ENCODE measurements at regions not wholly inside any gene's neighbourhood (a gene's known extent, or its start where the extent isn't known, plus 50 kb on each side); places are given as distances from the start of the nearest gene placed in this dataset.

DNA sequence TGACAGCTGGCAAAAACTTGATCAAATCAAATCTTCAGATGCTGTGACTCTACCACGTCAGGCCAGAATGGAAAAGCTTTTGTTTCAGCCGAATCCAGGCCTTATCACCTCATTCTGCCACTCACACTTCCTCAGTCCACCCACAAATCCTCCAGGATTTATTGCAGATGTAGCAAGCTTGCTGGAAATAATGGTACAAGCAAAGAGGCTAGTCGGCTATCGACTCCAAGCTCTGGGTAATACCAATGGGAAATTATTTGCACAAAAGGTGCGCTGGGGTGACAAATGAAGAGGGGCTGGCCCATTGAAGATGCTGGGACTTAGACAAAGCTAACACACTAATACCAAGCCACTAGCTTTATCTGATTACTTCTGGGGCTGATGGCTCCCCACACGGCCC is 250.5 kb downstream of the ASCL1 start:
- H3K4me3 ChIP-seq: no peak overlapping the region
- 41 to 54% (median 51%) methylated on average over 6 of the region's 6 CpGs for WGBS, 5 donors
- H3K36me3 ChIP-seq: no peaks in the 10 kb centered on the region
- TF ChIP-seq POLR2AphosphoS5 (IDR thresholded peaks at IDR 0.05) (no peak), POLR2A (IDR thresholded peaks at IDR 0.05) (no peak), CTCF (IDR thresholded peaks at IDR 0.05 in 8 of 11, conservative IDR thresholded peaks at IDR 0.05 in 3 of 11) (no peak)
- no peaks in the 10 kb centered on the region for H3K4me1 ChIP-seq
- no peaks in the 10 kb centered on the region for H3K27me3 ChIP-seq (replicated peaks in 1 of 7)
- H3K9me3 ChIP-seq: peaks cover 0 to 14% (median 0%) of the 10 kb centered on the region in 8 donors
- intact Hi-C loops (cut with DNase I; ENCODE audit: low total_unique reads): no loop called here
- H3K27ac ChIP-seq: no peak overlapping the region
- DNase-seq: no peak

DNA sequence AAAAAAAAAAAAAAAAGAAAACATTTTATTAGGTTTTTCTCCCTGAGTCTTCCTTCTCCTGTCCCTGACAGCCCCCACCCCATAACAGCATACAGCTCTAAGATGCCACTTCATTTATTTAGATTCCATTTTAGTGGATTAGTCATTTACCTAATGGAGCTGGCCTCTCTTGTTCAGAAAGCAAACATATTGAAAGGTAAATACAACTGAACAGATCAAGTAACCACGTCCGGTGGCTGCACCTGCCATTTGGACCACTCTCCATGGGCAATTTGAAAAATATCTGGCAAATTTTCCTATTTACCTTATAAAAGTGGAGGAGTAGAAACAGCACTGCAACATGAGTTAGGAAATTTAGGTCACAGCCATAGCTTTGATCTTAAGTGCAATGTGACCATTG is 254.6 kb downstream of the C12orf42 start:
- Histone ChIP-seq H3K4me3 (no peak overlapping the region), H3K27ac (no peak overlapping the region), H3K4me1 (no peaks in the 10 kb centered on the region), H3K36me3 (no peaks in the 10 kb centered on the region), H3K9me3 (no peaks in the 10 kb centered on the region), H3K27me3 (replicated peaks in 1 of 7) (no peaks in the 10 kb centered on the region)
- no peak for TF ChIP-seq POLR2AphosphoS5 (IDR thresholded peaks at IDR 0.05)
- no peak for DNase-seq
- WGBS, 5 donors: 85 to 94% (median 90%) methylated on average over 2 of the region's 2 CpGs
- intact Hi-C loops (cut with DNase I; ENCODE audit: low total_unique reads): no loop called here

DNA sequence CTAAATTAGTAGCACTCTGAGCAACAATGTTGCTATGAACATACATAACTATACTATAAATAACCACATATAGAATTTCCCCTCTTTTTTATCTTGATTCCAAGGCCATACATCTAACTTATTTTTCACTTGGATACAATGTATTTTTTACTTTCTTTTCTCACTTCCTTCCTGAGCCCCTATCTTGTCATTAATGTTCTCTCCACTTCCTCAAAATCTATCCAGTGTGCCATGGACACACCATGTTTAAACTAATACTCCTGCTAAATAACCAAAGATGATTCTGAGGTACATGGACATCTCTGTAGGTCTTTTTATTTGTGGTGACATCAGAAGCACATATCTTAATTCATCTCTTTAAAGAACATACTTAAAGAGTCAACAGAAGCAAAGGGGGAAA is 251.2 kb downstream of the C12orf42 start:
- intact Hi-C loops (cut with DNase I; ENCODE audit: low total_unique reads): no loop called here
- no peak for TF ChIP-seq POLR2A (IDR thresholded peaks at IDR 0.05)
- TF ChIP-seq POLR2AphosphoS5 (IDR thresholded peaks at IDR 0.05): no peak
- TF ChIP-seq CTCF (IDR thresholded peaks at IDR 0.05 in 8 of 11, conservative IDR thresholded peaks at IDR 0.05 in 3 of 11): no peak
- no peak for DNase-seq
- Histone ChIP-seq H3K4me1 (no peaks in the 10 kb centered on the region), H3K27ac (no peak overlapping the region), H3K9me3 (no peaks in the 10 kb centered on the region), H3K27me3 (replicated peaks in 1 of 7) (no peaks in the 10 kb centered on the region), H3K4me3 (no peak overlapping the region), H3K36me3 (no peaks in the 10 kb centered on the region)

DNA sequence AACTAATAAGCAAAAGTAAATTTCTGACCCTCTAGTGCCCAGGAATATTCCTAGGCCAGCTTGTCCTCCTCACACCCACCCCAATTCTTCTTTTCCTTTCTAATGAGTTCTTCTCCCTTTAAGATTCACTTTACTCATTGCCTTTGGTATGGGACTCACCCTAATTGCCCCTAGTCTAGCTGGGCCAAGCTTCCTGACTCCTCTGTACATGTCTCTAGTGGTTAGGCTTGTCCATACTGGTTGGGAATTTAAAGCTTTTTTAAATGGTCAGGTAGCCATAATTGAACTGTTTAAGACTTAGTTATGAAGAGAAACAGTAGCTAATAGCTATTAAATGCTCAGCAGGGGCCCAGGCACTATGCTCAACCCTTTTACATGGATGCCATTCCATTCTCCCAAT is 248.2 kb downstream of the C12orf42 start:
- Histone ChIP-seq H3K4me1 (no peaks in the 10 kb centered on the region), H3K36me3 (no peaks in the 10 kb centered on the region), H3K27me3 (replicated peaks in 1 of 7) (no peaks in the 10 kb centered on the region), H3K4me3 (no peak overlapping the region), H3K27ac (no peak overlapping the region), H3K9me3 (peaks cover 0 to 11% (median 7%) of the 10 kb centered on the region in 8 donors)
- DNase-seq: no peak
- intact Hi-C loops (cut with DNase I; ENCODE audit: low total_unique reads): no loop called here
- TF ChIP-seq CTCF (IDR thresholded peaks at IDR 0.05 in 8 of 11, conservative IDR thresholded peaks at IDR 0.05 in 3 of 11) (no peak), POLR2AphosphoS5 (IDR thresholded peaks at IDR 0.05) (no peak), POLR2A (IDR thresholded peaks at IDR 0.05) (no peak)

DNA sequence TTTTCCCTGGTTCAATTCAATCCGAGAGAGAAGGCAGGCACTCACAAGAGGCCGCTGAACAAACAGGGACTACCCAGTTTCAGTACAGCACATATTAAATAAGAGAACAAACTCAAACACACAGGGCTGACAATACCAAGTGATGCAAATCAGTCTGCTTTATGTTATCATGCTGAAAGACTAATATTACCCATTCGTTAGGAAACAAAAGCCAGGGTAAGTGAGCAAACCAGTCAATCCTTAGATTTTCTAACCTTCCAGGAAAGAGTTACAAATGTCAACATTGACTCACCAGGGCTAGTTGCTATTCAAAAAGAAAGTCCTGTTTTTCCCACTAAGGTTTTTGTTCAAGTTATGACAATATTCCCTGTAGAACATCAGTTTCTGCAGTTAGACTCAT is 246.2 kb downstream of the C12orf42 start:
- Histone ChIP-seq H3K4me1 (no peaks in the 10 kb centered on the region), H3K36me3 (no peaks in the 10 kb centered on the region), H3K9me3 (peaks cover 0 to 19% (median 8%) of the 10 kb centered on the region in 8 donors), H3K27ac (no peak overlapping the region), H3K27me3 (replicated peaks in 1 of 7) (no peaks in the 10 kb centered on the region), H3K4me3 (no peak overlapping the region)
- intact Hi-C loops (cut with DNase I; ENCODE audit: low total_unique reads): no loop called here
- no peak for DNase-seq
- TF ChIP-seq CTCF (IDR thresholded peaks at IDR 0.05 in 8 of 11, conservative IDR thresholded peaks at IDR 0.05 in 3 of 11): no peak
- TF ChIP-seq POLR2A (IDR thresholded peaks at IDR 0.05): no peak
- no peak for TF ChIP-seq POLR2AphosphoS5 (IDR thresholded peaks at IDR 0.05)
- 75 to 88% (median 81%) methylated on average over 3 of the region's 3 CpGs for WGBS, 5 donors
